HG03103 (cell line): ENCODE measurements at regions not wholly inside any gene's neighbourhood (a gene's known extent, or its start where the extent isn't known, plus 50 kb on each side); places are given as distances from the start of the nearest gene placed in this dataset.

Experiments
- ATAC-seq: cut with Tn5 transposase; IDR thresholded peaks from one replicate; pipeline ENCODE4 v1.9.1; 2021; ENCODE audit warnings: low read depth; ENCODE audit not compliant: unreplicated experiment

DNA sequence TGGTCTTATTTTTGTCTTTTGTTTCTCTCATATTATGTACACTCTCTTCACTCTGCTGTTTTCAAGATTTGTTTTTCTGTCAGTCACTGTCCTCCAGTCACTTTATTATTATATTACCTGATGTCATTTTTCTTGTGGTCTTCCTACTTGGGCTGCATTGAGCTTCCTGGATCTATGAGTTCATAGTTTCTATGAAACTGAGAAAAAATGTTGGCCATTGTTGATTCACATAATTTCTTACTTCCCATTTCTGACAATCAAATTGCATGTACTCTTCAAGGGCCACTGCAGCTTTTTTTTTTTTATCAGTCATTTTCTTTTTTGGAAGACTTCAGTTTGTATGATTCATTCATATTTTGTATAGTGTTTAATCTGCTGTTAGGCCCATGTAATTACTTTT lies 1180.6 kb upstream of the GBE1 start:
- no peak for ATAC-seq

DNA sequence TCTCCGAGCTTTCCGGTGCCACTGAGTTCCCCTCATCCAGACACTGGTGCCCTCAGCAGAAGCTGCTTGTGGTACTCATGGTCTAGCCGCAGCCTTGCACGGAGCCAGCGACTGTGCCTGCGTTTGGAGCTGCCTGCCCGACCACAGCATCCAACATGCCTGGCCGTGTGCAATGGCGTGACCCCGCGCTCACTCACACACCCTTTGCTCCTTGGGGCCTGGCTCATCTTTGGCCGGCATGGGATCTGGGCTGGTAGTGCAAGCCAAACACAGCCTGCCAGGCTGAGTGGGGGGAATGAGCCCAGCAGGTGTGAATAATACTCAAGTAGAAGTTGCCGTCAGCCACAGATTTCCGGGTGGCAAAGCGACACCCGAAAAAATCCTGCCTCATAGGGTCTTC lies 1178.7 kb upstream of the GBE1 start:
- ATAC-seq: no peak

DNA sequence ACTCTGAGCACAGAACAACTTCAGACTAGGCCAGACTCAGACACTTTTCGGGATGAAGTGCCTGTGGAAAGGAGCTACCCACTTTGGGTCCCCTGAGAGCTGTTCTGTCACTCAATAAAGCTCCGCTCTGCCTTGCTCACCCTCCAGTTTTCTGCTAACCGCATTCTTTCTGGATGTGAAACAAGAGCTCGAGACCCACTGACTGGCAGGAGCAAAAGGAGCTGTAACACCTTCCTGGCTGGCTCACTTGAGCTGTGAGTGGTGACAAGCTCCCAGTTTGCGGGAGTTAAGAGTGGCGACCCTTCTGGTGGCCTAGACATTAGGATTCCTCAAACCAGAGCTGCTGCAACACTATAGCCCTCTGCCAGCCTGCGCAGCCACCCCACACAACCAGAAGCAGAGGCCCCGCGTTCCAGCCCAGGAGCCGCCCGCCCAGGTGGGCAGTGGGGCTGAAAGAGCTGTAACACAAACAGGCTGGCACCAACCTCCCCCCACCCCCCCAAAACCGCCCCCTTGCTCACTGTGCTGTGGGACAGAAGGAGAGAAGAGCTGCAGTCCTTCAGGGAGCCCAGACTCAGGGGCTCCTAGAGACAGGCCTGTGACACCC lies 1178.1 kb upstream of the GBE1 start:
- no peak for ATAC-seq

DNA sequence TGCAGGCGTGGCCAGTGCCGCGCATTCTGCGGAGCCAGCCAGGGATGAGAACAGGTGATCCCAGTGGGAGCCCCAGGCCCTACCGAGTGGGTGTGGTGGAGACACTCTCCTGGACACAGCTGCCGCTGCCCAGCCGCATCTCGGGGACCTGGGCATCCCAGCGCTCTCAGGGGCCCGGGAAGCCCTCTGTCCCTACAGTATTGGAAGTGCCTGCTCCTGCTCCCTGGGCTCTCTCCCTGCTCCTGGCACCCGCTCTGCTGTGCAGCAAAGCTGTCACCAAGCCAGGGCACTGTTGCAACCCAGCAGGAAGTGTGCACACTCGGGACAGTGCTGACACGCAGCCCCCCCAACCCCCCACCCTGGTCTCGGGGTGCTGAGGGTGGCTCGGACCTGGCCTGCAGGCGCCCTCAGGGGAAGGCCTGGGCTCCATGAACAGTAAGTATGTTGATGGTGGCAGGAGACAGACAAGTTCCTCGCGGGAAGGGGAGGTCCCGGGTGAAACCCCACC lies 1177.4 kb upstream of the GBE1 start:
- no peak for ATAC-seq

DNA sequence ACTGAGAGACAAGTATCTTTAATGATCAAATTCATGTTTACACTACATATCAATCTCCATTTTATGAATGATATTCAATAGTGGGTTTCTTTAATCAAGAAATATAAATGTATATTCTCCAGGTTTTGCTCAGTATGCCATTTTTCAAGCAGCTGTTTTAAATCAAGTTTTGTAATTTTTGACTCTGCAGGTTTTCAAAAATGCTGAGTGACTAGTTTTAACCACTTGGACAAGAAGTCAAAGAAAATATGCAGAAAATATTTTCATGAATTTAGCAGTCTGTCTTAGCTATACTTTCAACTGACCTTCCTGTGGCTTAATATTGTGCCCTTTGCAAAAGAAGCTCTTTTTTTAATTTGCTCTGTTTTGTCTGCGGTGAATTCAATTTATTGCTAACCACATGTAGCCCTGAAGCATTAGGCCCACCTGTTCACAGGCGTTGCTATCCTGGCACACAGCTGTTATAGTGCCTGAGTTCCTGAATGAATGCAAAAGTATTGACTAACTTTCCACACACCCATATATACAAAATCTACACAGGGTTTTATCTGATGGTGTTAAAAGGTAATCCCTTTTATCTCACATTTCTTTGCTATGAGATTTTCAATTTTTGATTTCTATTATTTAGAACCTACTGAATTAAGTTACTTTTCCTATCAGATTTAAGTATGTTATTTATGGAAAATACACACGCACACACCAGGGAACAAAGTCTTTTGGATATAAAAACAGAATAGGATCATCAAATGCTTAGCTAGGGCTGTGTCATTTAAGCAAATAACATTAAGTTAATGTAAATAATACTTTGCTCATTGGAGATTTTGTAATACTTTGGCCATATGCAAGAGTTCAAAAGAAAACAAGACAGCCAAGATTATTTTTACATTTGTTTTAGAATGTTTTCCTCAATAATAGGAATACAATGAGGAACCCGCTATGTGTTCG lies 1166.1 kb upstream of the GBE1 start:
- ATAC-seq: no peak

GRCh38 chr3:82891028-82891427 lies 1129.6 kb upstream of the GBE1 start:
- no peak for ATAC-seq

- no peak for ATAC-seq
Measured at GRCh38 chr3:82883072-82883471, 1121.6 kb upstream of the GBE1 start.

- ATAC-seq: no peak
Measured at GRCh38 chr3:82875401-82875800, 1114.0 kb upstream of the GBE1 start.

DNA sequence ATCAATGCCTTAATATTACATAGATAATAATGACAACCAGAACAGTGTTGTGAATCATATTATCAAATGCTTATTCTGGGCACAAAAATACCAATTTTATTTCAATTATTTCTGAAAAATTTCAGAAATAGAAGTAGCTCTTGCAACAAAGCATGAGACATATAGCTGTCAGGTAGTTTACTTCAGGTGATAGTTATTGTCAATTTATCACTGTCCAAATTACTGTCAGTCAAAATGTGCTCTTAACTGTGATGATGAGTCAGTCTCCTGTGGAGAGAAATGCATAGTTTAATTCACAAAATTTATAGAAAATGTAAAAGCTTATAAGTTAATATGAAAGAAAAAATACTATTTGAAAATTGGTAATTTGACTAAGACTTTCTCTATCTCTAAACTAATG lies 1078.4 kb upstream of the GBE1 start:
- ATAC-seq: no peak

- ATAC-seq: no peak
Measured at GRCh38 chr3:82834098-82834497, 1072.7 kb upstream of the GBE1 start.

- ATAC-seq: no peak
Measured at GRCh38 chr3:82824491-82824890, 1063.0 kb upstream of the GBE1 start.

DNA sequence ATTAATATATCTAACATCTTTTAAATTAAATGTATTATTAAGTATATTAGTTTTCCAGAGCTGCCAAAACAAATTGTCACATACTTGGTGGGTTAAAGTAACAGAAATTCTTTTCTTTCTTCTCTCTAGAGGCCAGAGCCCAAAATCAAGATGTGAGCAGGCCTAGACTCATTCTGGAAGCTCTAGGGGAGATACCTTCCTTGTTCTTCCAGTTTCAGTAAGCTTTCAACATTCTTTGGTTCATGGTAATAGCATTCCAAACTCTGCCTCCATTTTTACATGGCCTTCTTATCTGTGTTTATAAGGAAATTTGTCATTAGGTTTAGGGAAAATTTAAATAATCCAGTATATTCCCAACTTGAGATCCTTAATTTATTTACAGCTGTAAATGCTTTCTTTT lies 1054.6 kb upstream of the GBE1 start:
- no peak for ATAC-seq

DNA sequence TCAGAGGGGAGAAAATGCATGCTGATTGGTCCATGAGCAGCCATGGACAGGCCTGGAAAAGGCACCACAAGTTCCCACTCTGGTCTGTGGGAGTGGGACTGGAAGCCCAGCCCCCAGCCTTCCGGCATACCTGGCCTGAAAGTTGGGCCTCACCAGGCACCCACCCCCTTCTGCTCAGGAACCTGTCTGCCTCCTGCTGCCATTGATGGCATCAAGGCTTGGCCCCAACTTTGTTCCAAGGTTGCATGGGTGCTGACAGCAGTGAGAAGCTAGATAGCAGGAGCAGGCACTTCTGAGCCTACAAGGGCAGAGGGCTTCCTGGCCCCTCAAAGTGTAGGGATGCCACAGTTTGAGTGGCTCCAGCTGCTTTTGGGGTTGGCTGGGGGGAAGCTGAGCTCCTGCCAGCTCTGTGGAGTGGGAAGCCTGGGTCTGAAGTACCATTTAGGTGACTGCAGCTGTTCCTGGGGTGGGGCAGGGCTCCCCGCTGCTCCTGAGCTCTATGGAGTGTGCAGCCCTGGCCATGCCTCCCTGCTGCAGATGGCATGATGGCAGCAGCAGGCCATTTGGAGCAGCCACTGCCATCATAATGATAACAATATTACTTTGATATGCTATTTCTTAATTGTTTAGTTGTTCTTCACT lies 1054.1 kb upstream of the GBE1 start:
- no peak for ATAC-seq

GRCh38 chr3:82814660-82815059 lies 1053.2 kb upstream of the GBE1 start:
- no peak for ATAC-seq

DNA sequence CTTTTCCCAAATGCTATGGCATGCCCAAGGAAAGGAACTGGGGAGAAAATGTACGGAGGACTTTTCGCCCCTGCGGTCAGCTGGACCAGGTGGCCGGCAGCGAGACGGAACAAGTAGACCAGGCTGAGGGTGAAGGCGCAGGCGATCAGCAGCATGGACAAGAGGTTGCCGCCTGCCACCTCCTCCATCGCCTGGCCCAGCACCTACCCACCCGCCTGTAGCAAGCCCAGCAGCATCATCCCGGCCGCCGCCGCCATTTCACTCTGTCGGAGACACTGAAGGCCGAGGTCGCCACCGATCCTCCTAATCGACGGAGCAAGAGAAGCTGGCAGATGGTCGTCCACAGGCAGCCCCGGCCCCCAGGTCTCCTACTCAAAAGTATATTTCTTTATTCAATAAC lies 1046.3 kb upstream of the GBE1 start:
- ATAC-seq: no peak

DNA sequence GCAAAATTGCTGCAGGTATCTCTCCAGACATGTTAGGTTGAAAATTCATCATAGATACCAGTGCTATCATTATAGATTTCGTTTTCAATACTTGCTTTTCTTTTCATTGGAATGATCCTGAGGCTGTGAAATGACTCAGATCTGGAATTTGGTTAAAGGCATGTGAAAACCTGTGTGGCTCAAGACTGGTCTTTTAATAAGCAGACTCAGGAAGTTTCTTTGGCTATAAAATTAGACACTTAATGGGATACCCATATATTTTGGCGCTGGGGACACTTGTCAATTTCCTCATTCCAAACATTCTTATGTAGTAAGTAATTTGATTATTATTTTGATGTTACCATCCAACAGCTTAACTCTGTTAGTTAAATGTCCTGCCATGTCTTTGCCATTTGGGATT lies 1041.1 kb upstream of the GBE1 start:
- no peak for ATAC-seq

DNA sequence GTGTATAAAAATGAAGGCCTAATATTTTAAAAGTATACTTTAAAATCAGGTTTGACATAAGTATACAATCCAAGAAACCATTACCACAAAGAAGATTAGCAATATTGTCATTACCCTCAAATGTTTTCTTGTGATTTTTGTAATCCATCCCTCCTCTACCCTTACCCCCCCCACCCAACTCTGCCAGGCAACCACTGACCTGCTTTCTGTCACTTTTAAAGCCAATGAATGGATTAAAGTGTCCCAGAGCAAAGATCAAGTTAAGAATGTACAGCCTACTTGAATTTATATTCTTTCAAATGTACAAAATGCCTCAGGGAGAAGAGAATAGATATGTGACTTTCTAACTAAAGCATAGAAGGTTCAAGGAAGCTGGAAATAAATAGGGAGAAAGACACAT lies 1038.8 kb upstream of the GBE1 start:
- no peak for ATAC-seq

DNA sequence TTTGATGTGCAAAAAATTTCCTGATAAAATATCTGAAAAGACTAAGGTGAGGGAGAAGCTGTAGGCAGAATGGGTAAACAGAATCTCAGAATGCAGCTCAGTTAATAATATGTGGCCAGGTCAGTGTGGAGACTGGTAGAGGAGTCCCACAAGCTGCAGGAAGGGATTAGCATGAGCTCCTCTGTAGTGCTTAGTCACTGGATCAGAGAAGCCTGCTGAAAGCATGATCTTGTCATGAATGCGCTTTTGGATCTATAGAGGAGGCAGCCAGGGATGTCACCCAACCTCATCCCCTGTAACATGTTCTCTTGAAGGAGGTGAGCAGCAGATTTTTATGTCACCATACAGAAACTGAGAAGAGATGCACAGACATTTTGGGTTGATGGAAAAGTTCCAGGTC lies 1035.3 kb upstream of the GBE1 start:
- ATAC-seq: no peak

- no peak for ATAC-seq
Measured at GRCh38 chr3:82791241-82791640, 1029.8 kb upstream of the GBE1 start.

GRCh38 chr3:82790307-82791097 lies 1029.1 kb upstream of the GBE1 start:
- ATAC-seq: no peak

DNA sequence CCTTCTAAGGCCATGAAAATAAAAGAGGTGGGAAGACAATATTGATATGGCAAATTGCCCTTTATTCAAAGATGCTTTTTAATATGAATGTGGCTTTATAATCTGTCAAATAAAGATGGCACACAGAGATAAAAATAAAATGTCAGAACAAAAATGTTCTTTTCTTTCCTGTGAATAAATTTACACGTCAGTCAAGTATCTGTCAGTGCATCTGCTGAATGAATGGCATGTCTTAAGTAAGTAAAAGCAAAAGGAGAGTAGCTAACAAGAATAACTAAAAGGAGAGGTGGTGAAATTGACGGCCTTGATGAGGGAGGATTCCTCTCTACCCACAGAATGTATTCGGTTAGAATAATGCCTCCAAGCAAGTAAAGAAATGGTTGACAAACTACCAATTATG lies 1021.7 kb upstream of the GBE1 start:
- ATAC-seq: no peak
